HG03196 (cell line): ENCODE measurements at regions not wholly inside any gene's neighbourhood (a gene's known extent, or its start where the extent isn't known, plus 50 kb on each side); places are given as distances from the start of the nearest gene placed in this dataset.
"Not testable (repeated sequence)": the region's sequence is repeated elsewhere in the genome, so short reads cannot be mapped to it uniquely, and the experiment has no call there.

Experiments used
- ATAC-seq: cut with Tn5 transposase; IDR thresholded peaks from one replicate; pipeline ENCODE4 v1.9.1; 2021; ENCODE audit not compliant: unreplicated experiment

DNA sequence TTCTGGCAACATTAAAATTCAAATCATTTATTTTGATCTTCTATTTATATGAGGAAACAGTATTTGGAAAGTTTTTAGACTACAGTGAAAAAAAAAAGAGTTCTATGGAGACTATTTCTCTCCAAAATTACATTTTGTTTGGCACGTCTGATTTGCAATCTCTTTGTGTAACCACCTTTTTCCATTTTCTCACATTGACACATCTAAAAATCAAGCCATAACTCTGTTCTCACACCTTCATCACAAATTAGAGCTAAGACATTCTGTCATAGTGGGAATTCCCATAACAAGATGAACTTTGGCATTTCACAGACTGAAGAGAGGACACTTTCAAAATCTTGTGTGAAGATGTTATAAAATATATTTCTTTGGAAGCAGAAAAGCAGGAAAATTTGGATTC, 468.9 kb downstream of the GRIA2 start:
- ATAC-seq: no peak

DNA sequence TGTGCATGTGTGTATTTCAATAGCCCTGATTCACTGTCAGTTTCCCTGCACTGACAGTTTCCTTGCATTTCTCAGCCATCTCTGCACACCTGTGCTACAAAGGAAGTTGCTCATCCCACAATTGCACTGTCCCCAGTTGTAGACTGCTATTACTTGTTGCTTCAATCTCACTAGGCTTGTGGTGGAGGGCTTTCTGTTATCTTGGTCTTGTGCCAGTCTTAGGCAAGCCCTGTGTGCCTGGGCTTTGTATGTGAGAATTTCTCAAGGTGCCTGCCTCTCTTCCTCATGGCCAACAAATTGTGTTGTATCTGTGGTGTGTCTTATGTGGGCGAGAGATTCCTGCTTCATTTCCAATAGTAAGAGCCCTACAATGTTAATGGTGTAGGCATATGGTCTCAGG, 467.4 kb downstream of the GRIA2 start:
- no peak for ATAC-seq

DNA sequence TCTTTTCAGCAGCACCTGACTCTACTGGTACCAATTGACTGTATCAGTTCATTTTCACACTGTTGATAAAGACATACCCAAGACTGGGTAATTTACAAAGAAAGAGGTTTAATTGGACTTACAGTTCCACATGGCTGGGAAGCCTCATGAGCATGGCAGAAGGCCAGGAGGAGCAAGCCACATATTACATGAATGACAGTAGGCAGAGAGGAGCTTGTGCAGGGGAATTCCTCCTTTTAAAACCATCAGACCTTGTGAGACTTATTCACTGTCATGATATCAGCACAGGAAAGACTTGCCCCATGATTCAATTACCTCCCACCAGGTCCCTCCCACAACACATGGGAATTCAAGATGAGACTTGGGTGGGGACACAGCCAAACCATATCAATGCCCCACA, 458.8 kb downstream of the GRIA2 start:
- ATAC-seq: not testable (repeated sequence)

DNA sequence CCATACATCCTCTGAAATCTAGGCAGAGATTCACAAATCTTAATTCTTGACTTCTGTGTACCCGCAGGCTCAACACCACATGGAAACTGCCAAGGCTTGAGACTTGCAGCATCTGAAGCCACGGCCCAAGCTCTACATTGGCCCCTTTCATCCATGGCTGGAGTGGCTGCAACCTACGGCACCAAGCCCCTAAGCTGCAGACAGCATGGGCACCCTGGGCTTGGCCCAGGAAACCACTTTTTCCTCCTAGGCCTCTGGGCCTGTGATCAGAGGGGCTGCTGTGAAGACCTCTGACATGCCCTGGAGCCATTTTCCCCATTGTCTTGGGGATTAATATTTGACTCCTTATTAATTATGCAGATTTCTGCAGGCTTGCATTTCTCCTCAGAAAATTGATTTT, 457.9 kb downstream of the GRIA2 start:
- no peak for ATAC-seq

DNA sequence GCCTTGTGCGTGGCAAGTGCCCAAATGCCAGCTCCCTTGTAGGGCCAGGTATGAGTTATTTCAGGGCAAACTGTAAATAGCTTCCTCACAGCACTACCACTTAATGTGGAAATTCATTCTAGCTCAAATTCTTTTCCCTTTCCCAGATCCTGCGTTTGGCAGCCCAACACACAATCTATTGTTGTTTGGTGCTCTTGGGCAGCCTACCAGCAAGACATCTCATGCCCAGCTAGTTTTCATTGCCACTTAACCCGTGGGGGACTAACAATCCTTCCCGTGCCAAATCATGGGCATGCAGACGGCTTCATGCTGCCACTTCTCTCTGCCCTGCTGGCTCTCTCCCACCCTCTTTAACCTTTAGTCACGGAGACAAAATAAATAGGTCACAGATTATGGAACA, 454.2 kb downstream of the GRIA2 start:
- ATAC-seq: no peak

DNA sequence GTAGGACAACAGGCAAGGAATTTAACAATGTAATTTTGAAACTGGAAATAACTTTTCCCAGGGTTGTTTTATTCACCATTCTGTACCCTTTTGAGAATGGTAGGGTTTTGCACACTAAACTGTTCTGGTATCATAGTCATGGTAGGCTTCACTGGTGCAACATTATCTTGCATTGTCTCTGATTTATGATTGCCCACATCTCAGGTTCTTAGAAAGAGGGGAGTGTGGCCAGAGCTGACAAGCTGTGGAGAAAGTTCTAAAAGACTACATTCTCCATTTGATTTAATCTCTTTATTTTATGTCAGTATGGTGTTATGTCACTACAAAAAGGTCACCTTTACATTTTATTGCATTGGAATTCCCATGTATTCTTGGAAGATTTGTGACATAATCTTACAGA, 447.3 kb downstream of the GRIA2 start:
- no peak for ATAC-seq

DNA sequence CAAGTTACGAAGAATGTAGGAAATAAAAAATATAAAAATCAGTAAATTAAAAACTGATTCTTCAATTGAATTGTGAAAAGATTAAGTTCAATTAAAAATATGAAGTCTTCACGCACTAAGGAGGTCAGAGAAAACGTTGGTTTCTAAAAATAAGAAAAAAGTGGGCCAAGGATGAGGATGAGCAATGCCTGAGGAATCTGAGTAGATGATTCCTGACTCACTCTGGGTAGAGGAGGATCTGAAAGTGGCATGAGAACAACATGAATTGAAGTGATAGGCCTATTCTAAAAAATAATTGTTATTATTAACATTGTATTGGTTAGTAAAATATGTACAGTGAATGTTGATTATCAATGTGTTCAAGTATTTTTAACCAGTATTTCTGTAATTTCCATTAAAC, 444.2 kb downstream of the GRIA2 start:
- ATAC-seq: no peak

DNA sequence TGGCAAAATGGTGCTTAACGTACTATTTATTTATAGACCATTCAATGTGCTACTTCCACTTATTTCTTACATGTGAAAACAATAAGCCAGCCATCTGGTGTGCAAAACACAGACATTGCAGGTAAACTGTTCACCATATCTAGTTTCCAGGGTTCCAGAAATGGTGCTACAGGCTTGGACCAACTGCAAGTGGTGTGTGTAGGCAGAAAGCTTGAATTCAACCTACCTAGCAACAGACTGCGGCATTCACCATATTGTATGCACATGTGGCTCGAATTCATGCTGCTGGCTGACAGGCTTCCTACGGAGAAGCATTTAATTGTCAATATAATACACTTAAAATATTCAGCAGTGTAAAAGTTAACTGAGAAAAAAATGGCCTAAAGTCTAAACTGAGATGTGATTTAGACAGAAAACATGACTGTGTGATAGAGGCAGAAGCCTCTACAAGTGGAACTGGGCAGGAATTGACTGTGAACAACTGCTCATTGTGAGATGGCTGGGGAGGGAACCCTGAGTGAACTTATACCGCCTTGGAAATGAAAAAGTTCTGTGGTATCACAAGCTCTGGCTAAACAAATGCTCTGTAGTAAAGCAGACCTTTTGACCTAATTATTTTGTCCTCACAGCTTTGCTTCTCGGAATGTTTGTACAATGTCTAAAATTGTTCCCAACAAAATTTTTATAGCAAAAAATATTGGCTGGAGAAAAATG, 434.7 kb downstream of the GRIA2 start:
- ATAC-seq: no peak

DNA sequence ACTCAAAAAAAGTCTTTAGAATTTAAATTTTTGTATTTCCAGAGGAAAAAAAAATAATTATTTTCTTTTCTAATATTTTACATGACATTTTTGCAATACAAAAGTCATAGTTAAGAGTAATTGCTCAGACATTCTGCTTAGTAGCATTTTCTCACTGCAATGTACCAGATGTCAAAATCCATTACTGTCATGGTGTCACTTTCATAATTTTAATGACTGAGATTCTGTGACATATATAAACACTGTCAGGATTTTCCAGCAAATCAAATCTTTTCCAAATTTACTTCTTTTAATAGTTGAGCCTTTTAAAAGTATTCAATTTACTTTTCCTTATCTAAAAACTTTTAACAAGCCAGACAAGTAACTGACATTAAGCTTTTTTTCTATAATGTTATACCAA, 422.7 kb downstream of the GRIA2 start:
- no peak for ATAC-seq

DNA sequence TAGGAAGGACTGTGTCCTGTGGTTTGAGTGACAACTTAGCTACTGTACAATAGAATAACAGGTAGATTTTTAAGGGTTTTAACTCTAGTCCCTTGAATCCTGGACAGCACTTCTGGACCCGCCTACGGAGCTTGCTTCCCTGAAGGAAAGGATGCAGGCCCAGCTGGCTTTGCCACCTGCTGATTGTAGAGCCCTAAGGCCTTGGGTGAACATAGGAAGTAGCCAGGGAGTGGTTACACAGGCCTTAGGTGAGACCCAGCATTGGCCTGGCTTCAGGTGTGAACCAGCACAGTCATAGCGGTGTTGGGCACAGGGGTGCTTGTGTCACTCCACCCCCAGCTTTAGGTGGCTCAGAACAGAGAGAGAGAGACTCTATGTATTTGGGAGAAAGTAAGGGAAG, 413.5 kb downstream of the GRIA2 start:
- no peak for ATAC-seq

DNA sequence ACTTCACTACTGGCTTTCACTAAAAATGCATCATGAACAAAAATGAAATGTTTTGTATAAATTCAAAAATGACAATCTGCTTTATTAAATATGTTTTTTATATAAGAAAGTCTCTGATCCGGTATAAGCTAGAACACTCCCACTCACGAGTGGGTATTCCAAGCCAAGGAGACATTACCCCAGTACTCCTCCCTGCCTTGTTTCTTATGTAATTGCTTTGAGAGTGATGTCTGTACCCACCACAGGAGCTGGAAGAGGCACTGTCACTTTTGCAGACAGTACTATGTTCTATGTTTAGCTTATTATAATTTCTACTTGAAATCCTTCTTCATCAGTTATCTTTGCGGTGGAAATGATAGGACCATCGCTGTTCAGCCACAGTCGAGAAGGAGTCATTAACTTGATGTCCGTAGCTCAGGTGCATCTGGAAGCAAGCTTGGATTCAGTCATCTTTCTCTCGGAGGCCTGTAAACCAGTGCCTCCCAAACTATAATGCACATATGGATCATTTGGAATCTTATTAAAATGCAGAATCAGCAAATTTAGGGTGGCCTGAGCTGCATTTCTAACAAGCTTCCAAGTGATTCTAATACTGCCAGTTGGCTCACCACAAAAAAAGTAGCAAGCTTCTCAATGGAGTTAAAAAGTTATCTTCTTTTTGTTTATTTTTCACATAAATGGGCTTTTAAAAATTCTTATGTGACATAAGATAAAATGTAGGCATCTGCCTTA, 396.4 kb downstream of the GRIA2 start:
- ATAC-seq: no peak

DNA sequence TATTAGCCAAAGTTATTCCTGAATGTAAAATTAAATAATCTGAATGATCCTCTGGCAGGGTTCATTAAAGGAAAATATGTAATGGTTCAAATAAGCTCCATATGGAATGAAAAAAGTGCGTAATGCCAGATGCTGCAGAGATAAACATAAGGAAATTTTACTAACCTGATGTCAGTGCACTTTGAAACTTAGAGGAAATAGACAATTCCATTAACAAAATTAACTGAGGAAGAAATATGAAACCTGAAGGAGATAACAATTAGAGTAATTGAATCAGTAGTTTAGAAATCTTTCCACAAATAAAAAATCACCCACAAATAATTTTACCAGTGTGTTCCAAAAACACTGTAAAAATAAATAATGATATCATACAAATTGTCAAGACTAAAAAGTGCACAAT, 387.5 kb downstream of the GRIA2 start:
- ATAC-seq: no peak

DNA sequence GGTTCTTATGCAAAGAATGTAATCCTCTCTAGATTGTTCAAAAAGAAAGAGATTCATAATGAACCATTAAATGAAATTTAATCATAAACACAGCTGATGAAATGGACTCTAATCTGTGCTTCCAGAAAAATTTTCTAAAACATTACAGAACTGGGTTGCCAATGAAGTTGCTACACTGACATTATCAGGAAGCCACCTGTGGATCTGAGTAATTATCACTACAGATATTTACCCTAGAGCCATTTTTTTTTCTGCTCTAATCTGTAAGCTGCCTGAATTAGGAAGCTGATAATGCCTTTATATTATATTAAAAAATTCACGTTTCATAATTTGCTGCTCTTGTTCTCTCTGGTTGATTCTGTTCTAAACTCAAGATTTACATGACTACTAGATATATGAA, 380.1 kb downstream of the GRIA2 start:
- ATAC-seq: no peak

DNA sequence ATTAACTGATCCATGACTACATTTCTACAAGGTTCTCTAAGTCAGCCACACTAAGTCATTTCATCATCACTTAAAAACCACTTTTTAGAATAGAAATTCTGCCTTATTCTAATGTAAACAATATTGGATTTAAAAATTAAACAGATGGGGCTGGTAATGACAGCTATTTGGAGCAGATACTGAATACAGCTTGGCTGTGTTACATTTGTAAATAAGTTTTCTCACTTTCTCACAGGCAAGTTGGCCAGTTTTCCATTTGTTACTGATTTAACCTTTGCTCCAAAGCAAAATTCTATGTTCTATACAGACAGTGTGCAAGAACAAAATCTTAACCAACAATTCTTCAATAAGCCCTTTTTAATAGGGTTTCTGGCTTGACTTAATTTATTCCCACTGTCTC, 370.7 kb downstream of the GRIA2 start:
- ATAC-seq: no peak

DNA sequence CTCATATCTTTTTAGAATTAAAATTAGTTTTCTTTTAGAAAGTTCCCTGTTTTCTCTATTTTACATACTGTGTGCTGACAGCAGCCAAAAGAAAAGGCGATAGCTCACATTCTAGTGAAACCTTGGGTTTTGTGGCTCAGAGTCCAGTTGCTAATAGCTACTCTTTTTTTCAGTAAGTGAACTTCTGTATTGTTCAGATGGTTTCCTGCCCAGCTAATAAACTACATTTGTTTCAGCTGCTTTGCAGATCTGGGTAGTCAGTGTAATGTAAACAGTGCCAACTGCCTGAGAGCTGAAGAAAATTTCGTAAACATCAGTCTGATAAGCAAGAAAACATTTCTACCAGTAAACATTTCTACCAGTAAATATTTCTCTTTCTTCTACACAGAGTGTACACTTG, 370.2 kb downstream of the GRIA2 start:
- ATAC-seq: no peak

DNA sequence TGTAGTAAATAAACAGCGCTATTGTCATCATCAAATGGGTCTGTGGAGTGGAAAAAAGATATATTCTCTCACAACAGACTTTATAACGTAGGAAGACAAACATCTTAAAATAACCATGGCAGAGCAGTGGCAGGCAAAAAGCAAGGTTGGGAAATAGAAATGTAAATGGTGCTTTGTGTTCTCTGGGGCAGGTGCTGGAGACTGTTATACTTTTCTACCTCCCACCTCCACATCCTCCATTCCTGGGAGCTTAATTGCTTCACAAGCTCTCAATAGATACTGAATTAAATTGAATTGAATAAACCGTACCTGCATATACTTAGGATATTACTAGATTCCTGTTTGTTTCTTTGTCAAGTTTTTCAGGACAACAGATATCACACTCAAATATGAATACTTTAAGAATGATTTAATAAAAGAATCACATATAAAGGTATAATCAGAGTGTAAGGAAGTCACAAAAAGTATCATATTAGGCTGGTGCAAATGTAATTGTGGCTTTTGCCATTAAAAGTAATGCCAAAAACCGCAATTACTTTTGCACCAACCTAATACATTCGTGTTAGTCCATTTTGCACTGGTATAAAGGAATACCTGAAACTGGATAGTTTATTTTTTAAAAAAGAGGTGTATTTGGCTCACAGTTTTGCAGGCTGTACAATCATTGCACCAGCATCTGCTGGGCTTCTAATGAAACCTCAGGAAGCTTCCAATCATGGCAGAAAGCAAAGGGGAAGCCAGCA, 367.3 kb downstream of the GRIA2 start:
- ATAC-seq: no peak

DNA sequence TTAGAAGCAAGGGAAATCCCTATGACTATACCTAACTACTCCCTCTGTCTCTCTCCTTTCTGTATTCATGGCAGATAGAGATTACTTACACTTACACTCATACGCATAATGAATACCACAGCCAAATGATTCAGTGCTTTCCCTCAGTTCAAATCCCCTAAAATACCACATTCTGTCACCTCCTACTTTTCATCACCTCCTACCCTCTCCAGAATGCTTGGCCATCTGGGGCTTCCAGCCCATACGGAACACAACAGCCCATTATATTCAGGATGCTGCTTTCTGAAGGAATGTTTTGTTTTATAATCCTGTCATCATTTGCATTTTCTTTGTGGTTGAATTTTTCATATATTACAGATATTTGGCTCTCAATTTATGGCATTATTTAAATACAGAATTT, 361.6 kb downstream of the GRIA2 start:
- ATAC-seq: no peak

DNA sequence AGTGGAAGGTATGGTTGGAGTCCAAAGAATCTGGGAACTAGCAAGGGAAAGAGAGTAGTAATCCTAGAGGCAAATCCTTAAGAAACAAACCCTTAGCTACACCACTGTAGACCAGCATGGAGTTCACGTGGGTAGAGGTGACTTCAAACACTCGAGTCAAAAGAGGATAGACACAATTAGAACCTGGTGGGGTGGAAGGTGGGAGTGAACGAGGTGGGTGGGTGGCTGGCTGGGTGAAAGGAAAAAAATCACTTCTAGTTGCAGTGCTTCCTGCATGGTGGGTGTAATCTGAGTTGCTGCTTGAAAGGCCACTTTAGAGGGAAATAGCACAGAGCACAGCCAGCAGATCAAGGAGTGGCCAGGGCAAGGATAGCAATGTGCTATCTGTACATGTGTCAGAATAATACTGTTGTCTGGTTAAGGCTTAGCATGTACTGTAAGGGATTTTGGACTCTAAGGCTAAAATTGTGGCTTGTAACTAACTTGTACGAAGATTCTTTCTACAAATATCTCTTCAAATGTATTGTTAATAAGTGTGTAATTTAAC, 356.2 kb downstream of the GRIA2 start:
- ATAC-seq: no peak

DNA sequence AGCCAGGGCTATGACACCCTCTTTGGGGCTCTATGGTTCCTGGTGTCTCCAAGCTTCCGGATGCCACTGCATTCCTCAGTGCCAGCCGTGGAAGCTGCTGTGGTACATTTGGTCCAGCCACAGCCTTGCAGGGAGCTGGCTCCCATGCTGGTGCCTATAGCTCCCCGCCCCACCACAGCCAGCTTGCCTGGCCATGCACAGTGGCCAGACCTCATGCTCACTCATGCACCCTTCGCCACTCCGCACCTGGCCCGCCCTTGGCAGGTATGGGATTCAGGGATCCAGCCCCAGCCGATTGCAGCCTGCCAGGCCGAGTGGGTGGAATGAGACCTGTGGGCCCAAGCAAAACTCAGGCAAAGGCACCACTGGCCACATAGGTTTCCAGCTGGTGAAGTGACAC, 354.8 kb downstream of the GRIA2 start:
- ATAC-seq: no peak

DNA sequence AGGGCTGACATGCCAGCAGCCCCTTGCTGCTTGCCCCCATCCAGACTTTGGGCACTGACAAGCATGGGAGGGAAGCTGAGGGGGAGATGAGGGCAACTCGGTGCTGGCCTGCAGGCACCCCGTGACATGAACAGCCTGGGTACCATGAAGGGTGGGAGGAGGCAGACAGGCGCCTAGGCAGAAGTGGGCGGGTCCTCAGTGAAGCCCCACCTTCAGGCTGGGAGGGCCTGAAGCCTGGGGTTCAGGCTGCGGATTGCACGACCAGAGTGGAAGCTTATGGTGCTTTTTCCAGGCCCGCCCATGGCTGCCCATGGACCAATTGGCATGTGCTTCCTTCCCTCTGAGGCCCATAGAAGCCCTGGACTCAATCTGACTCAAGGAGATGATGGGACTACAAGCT, 354.1 kb downstream of the GRIA2 start:
- ATAC-seq: no peak

DNA sequence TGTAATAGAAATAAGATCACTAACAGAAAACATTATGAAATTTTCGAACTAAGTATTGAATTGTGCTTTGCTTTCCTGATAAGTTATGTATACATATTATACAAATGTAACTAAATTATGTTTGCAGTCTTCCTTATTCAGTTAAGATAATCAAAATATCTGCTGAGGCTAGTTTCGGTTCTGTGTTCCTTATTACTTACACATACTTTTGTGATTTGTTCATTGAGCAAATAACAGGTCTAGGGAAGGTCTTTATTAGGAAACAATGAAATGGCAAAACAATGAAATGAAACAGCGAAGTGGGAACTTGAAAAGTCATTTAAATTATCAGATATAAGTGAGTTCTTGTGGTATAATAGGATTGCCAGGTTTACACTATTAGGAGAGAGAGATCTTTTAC, 352.4 kb downstream of the GRIA2 start:
- no peak for ATAC-seq

DNA sequence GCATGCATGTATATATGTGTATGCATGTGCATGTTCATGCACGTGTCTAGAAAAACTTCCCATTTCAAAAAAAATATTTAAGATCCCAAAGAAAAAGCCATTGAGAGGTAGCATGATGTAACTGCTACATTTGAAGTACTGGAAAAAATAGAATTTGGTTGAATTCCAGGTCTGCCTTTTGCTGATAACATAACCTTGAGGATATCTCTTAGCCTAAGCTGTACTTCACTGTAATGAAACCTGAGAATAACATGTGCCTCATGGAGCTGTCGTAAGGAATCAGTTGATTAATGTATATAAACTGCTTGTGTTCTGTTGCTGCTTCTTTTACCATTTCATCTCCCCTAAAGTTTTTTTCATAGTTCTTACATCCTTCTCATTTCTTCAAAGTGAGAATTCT, 351.8 kb downstream of the GRIA2 start:
- ATAC-seq: no peak
